ENCODE measurements at regions not wholly inside any gene's neighbourhood (a gene's known extent, or its start where the extent isn't known, plus 50 kb on each side); places are given as distances from the start of the nearest gene placed in this dataset.

DNA sequence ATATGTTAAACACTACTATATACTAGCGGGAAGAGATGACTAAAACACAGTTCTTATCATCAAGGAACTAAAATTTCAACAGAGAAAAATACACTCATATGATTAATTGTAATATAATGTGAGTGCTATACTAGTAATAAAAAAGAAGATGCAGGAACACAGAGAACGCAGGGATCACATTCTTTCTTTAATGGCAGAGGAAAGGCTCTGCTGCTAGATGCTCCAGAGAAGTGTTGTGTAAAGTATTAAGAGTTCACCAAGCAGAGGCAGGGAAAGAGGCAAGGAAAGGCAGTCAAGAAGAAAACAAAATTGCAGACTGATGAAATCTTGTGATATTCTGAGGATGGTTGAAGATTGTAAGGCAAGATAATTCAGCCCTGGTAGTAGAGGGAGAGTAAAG lies 394.7 kb downstream of the PDGFC start:
- no peak for DNase-seq
- Histone ChIP-seq H3K4me1 (ENCODE audit: control insufficient read depth, insufficient read depth, low read length) (no peaks in the 10 kb centered on the region), H3K27ac (ENCODE audit: low read length) (no peak overlapping the region), H3K36me3 (ENCODE audit: control insufficient read depth, insufficient read depth, low read length) (no peaks in the 10 kb centered on the region), H3K27me3 (ENCODE audit: control insufficient read depth, insufficient read depth, low read length) (no peaks in the 10 kb centered on the region), H3K9me3 (ENCODE audit: control insufficient read depth, low read depth, low read length) (no peaks in the 10 kb centered on the region), H3K4me3 (ENCODE audit: low read length) (no peak overlapping the region)
- WGBS (ENCODE audit: insufficient coverage, low lambda C conversion rate): 78% methylated on average over 1 of the region's 2 CpGs

GRCh38 chr4:156575430-156576073 lies 396.0 kb downstream of the PDGFC start:
- H3K36me3 ChIP-seq (ENCODE audit: control insufficient read depth, insufficient read depth, low read length): no peaks in the 10 kb centered on the region
- WGBS (ENCODE audit: insufficient coverage, low lambda C conversion rate): 100% methylated on average over 1 of the region's 6 CpGs
- H3K4me3 ChIP-seq (ENCODE audit: low read length): no peak overlapping the region

DNA sequence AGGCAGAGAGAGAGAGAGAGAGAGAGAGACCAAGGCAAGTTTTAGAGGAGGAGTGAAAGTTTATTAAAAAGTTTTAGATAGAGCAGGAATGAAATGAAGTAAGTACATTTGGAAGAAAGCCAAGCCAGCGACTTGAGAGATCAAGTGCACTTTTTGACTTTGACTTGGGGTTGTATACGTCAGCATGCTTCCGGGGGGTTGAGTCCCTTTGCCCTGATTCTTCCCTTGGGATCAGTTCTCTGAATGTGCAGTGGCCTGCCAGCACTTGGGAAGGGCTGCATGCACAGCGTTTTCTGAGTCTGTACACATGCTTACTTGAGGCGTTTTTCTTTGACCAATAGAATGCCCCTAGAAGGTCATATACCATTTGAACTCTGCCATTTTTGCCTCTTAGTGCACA lies 400.5 kb downstream of the PDGFC start:
- no peaks in the 10 kb centered on the region for H3K27me3 ChIP-seq (ENCODE audit: control insufficient read depth, insufficient read depth, low read length)
- H3K9me3 ChIP-seq (ENCODE audit: control insufficient read depth, low read depth, low read length): no peaks in the 10 kb centered on the region
- DNase-seq: no peak
- H3K36me3 ChIP-seq (ENCODE audit: control insufficient read depth, insufficient read depth, low read length): no peaks in the 10 kb centered on the region
- H3K4me1 ChIP-seq (ENCODE audit: control insufficient read depth, insufficient read depth, low read length): no peaks in the 10 kb centered on the region
- H3K4me3 ChIP-seq (ENCODE audit: low read length): no peak overlapping the region
- WGBS (ENCODE audit: insufficient coverage, low lambda C conversion rate): no CpG with 5 or more reads among the region's 5 CpGs
- H3K27ac ChIP-seq (ENCODE audit: low read length): no peak overlapping the region

More at GRCh38 chr4:156575430-156576073, 396.0 kb downstream of the PDGFC start:
- Histone ChIP-seq H3K9me3 (ENCODE audit: control insufficient read depth, low read depth, low read length) (no peaks in the 10 kb centered on the region), H3K4me1 (ENCODE audit: control insufficient read depth, insufficient read depth, low read length) (no peaks in the 10 kb centered on the region), H3K27ac (ENCODE audit: low read length) (no peak overlapping the region), H3K27me3 (ENCODE audit: control insufficient read depth, insufficient read depth, low read length) (no peaks in the 10 kb centered on the region)
- no peak for DNase-seq

DNA sequence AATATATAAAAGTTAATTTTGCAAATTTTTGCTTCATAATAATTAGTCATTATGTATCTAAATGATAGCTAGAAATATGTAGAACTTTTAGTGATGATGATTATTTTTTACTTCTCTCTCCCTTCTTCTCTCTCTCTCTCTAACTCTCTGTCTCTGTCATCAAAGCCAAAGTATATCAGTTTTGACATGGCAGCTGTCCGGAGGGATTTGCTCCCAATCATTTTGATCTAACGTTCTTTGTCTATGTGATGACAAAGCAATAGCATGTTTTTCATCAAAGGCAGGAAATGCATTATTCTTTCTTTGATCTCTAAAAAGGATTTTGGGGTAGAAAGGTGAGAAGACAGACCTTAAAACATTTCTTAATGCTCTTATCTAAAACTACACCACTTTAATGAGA lies 402.1 kb downstream of the PDGFC start:
- WGBS (ENCODE audit: insufficient coverage, low lambda C conversion rate): no CpG with 5 or more reads among the region's 2 CpGs
- Histone ChIP-seq H3K4me3 (ENCODE audit: low read length) (no peak overlapping the region), H3K27me3 (ENCODE audit: control insufficient read depth, insufficient read depth, low read length) (no peaks in the 10 kb centered on the region), H3K4me1 (ENCODE audit: control insufficient read depth, insufficient read depth, low read length) (no peaks in the 10 kb centered on the region), H3K36me3 (ENCODE audit: control insufficient read depth, insufficient read depth, low read length) (no peaks in the 10 kb centered on the region), H3K27ac (ENCODE audit: low read length) (no peak overlapping the region), H3K9me3 (ENCODE audit: control insufficient read depth, low read depth, low read length) (no peaks in the 10 kb centered on the region)
- no peak for DNase-seq

DNA sequence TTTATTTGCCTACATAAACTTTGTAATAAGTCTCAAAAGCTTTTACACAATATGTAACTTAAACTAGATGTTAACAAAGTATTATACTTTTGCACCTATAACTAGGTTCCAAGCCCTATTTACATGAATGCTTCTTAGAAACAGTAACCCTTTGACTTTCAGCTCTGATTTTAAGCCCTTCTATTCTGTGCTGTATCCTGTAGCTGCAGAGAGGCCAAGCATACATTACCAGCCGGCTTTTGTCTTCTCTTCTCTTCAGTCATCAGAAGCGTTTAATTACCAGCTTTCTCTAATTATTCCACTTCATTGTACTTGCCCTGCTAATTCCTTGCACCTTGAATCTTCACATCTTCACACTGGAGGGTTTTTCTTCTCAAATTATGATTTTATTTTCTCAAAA lies 403.1 kb downstream of the PDGFC start:
- H3K27ac ChIP-seq (ENCODE audit: low read length): no peak overlapping the region
- H3K36me3 ChIP-seq (ENCODE audit: control insufficient read depth, insufficient read depth, low read length): no peaks in the 10 kb centered on the region
- H3K4me3 ChIP-seq (ENCODE audit: low read length): no peak overlapping the region
- no peak for DNase-seq
- no peaks in the 10 kb centered on the region for H3K9me3 ChIP-seq (ENCODE audit: control insufficient read depth, low read depth, low read length)
- H3K4me1 ChIP-seq (ENCODE audit: control insufficient read depth, insufficient read depth, low read length): no peaks in the 10 kb centered on the region
- H3K27me3 ChIP-seq (ENCODE audit: control insufficient read depth, insufficient read depth, low read length): no peaks in the 10 kb centered on the region
- 50% methylated on average over 1 of the region's 2 CpGs for WGBS (ENCODE audit: insufficient coverage, low lambda C conversion rate)

- Histone ChIP-seq H3K4me1 (ENCODE audit: control insufficient read depth, insufficient read depth, low read length) (no peaks in the 10 kb centered on the region), H3K36me3 (ENCODE audit: control insufficient read depth, insufficient read depth, low read length) (no peaks in the 10 kb centered on the region), H3K9me3 (ENCODE audit: control insufficient read depth, low read depth, low read length) (no peaks in the 10 kb centered on the region), H3K27ac (ENCODE audit: low read length) (no peak overlapping the region), H3K27me3 (ENCODE audit: control insufficient read depth, insufficient read depth, low read length) (no peaks in the 10 kb centered on the region), H3K4me3 (ENCODE audit: low read length) (no peak overlapping the region)
- DNase-seq: no peak
- WGBS (ENCODE audit: insufficient coverage, low lambda C conversion rate): 93% methylated on average over 3 of the region's 4 CpGs
Measured at GRCh38 chr4:156568041-156568440, 403.6 kb downstream of the PDGFC start.

GRCh38 chr4:156560701-156561100 lies 410.9 kb downstream of the PDGFC start:
- H3K4me3 ChIP-seq (ENCODE audit: low read length): no peak overlapping the region
- no peak overlapping the region for H3K27ac ChIP-seq (ENCODE audit: low read length)
- DNase-seq: no peak
- H3K36me3 ChIP-seq (ENCODE audit: control insufficient read depth, insufficient read depth, low read length): no peaks in the 10 kb centered on the region
- no peaks in the 10 kb centered on the region for H3K4me1 ChIP-seq (ENCODE audit: control insufficient read depth, insufficient read depth, low read length)
- H3K9me3 ChIP-seq (ENCODE audit: control insufficient read depth, low read depth, low read length): no peaks in the 10 kb centered on the region
- H3K27me3 ChIP-seq (ENCODE audit: control insufficient read depth, insufficient read depth, low read length): no peaks in the 10 kb centered on the region
- WGBS (ENCODE audit: insufficient coverage, low lambda C conversion rate): 100% methylated on average over 1 of the region's 2 CpGs

GRCh38 chr4:156559346-156559745 lies 412.3 kb downstream of the PDGFC start:
- H3K27me3 ChIP-seq (ENCODE audit: control insufficient read depth, insufficient read depth, low read length): no peaks in the 10 kb centered on the region
- H3K27ac ChIP-seq (ENCODE audit: low read length): no peak overlapping the region
- DNase-seq: no peak
- no peaks in the 10 kb centered on the region for H3K9me3 ChIP-seq (ENCODE audit: control insufficient read depth, low read depth, low read length)
- H3K36me3 ChIP-seq (ENCODE audit: control insufficient read depth, insufficient read depth, low read length): no peaks in the 10 kb centered on the region
- 67% methylated on average over 1 of the region's 3 CpGs for WGBS (ENCODE audit: insufficient coverage, low lambda C conversion rate)
- H3K4me1 ChIP-seq (ENCODE audit: control insufficient read depth, insufficient read depth, low read length): no peaks in the 10 kb centered on the region
- H3K4me3 ChIP-seq (ENCODE audit: low read length): no peak overlapping the region

DNA sequence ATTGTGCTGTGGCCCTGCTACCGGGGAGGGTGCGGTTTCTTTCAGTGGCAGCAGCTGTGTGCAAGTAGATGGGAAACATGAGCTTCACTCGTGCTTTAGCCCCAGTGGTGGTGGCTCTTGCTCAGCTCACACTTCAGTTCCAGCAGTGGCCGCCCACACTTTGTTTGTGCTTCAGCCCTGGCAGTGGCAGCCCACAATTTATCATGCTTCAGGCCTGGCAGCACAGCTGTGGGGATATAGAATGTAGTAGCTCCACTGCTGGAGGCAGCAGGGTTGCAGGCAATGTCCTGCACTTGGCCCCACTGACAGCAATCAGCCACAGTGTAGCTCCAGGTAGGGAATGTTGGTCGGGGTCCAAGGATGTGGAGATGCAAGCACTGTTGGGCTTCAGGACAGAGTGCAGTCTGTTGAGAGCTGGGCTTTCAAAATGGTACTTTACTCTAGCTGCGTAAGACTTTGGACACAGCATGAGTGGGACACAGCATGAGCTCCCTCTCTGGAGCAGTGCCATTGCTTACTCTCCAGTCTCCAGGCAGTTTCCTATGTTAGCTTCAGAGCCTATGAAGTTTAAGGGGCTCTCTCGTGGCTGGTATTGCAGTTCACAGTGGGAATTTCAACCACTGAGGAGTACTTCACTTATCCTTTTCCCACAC lies 413.1 kb downstream of the PDGFC start:
- Histone ChIP-seq H3K27ac (ENCODE audit: low read length) (no peak overlapping the region), H3K9me3 (ENCODE audit: control insufficient read depth, low read depth, low read length) (no peaks in the 10 kb centered on the region), H3K4me3 (ENCODE audit: low read length) (no peak overlapping the region), H3K27me3 (ENCODE audit: control insufficient read depth, insufficient read depth, low read length) (no peaks in the 10 kb centered on the region), H3K4me1 (ENCODE audit: control insufficient read depth, insufficient read depth, low read length) (no peaks in the 10 kb centered on the region), H3K36me3 (ENCODE audit: control insufficient read depth, insufficient read depth, low read length) (no peaks in the 10 kb centered on the region)
- DNase-seq: no peak
- no CpG with 5 or more reads among the region's 7 CpGs for WGBS (ENCODE audit: insufficient coverage, low lambda C conversion rate)

GRCh38 chr4:156557920-156558319 lies 413.7 kb downstream of the PDGFC start:
- DNase-seq: no peak
- H3K9me3 ChIP-seq (ENCODE audit: control insufficient read depth, low read depth, low read length): no peaks in the 10 kb centered on the region
- H3K27ac ChIP-seq (ENCODE audit: low read length): no peak overlapping the region
- no peaks in the 10 kb centered on the region for H3K4me1 ChIP-seq (ENCODE audit: control insufficient read depth, insufficient read depth, low read length)
- H3K4me3 ChIP-seq (ENCODE audit: low read length): no peak overlapping the region
- WGBS (ENCODE audit: insufficient coverage, low lambda C conversion rate): no CpG with 5 or more reads among the region's 3 CpGs
- no peaks in the 10 kb centered on the region for H3K27me3 ChIP-seq (ENCODE audit: control insufficient read depth, insufficient read depth, low read length)
- H3K36me3 ChIP-seq (ENCODE audit: control insufficient read depth, insufficient read depth, low read length): no peaks in the 10 kb centered on the region

GRCh38 chr4:156556336-156556735 lies 415.3 kb downstream of the PDGFC start:
- Histone ChIP-seq H3K4me3 (ENCODE audit: low read length) (no peak overlapping the region), H3K36me3 (ENCODE audit: control insufficient read depth, insufficient read depth, low read length) (no peaks in the 10 kb centered on the region), H3K9me3 (ENCODE audit: control insufficient read depth, low read depth, low read length) (no peaks in the 10 kb centered on the region), H3K4me1 (ENCODE audit: control insufficient read depth, insufficient read depth, low read length) (no peaks in the 10 kb centered on the region), H3K27me3 (ENCODE audit: control insufficient read depth, insufficient read depth, low read length) (no peaks in the 10 kb centered on the region), H3K27ac (ENCODE audit: low read length) (no peak overlapping the region)
- no CpG with 5 or more reads among the region's 1 CpG for WGBS (ENCODE audit: insufficient coverage, low lambda C conversion rate)
- no peak for DNase-seq

Measured in large intestine (tissue), 3 donors.